ENCODE measurements at regions not wholly inside any gene's neighbourhood (a gene's known extent, or its start where the extent isn't known, plus 50 kb on each side); places are given as distances from the start of the nearest gene placed in this dataset.

GRCh38 chr6:165817148-165817547 lies 154.1 kb upstream of the PDE10A start (continued):
- TF ChIP-seq ZBTB10 (tag by site-specific recombination; IDR thresholded peaks at IDR 0.05) (no peak), ZFP37 (tag by site-specific recombination; IDR thresholded peaks at IDR 0.05) (no peak)

- no peaks in the 10 kb centered on the region for H3K4me1 ChIP-seq (ENCODE audit: control insufficient read depth, insufficient read depth, low read length)
- TF ChIP-seq PRDM6 (tag by site-specific recombination; IDR thresholded peaks at IDR 0.05), result no peak
- no peak for TF ChIP-seq ZNF362 (tag by site-specific recombination; IDR thresholded peaks at IDR 0.05)
- no peak for TF ChIP-seq ZNF529 (tag by site-specific recombination; IDR thresholded peaks at IDR 0.05; ENCODE audit: insufficient replicate concordance)
- no peak for TF ChIP-seq OVOL3 (tag by site-specific recombination; IDR thresholded peaks at IDR 0.05)
- no peak for TF ChIP-seq ZSCAN23 (tag by site-specific recombination; IDR thresholded peaks at IDR 0.05)
- TF ChIP-seq ZNF292 (tag by site-specific recombination; IDR thresholded peaks at IDR 0.05; ENCODE audit: borderline replicate concordance, low read depth), result no peak
- TF ChIP-seq ZNF776 (tag by site-specific recombination; IDR thresholded peaks at IDR 0.05; ENCODE audit: borderline replicate concordance), result no peak
- TF ChIP-seq BCL11A (tag by site-specific recombination; IDR thresholded peaks at IDR 0.05; ENCODE audit: low read depth), result no peak
- TF ChIP-seq ZNF175 (tag by site-specific recombination; IDR thresholded peaks at IDR 0.05), result no peak
- no peak for TF ChIP-seq ZNF16 (tag by site-specific recombination; IDR thresholded peaks at IDR 0.05; ENCODE audit: low read depth)
- no peak for TF ChIP-seq ZBTB6 (tag by site-specific recombination; IDR thresholded peaks at IDR 0.05)
- no peak for TF ChIP-seq ZNF221 (tag by site-specific recombination; IDR thresholded peaks at IDR 0.05; ENCODE audit: borderline replicate concordance)
- CTCF ChIA-PET, result interaction anchor here (0.6 kb wide), 1 partner anchor 24 kb away, joined by 4 read pairs; no protein-coding TSS in a partner anchor
- H3K9me3 ChIP-seq (ENCODE audit: control insufficient read depth, insufficient read depth, low read depth, low read length), result no peaks in the 10 kb centered on the region
- H3K27ac ChIP-seq (ENCODE audit: extremely low read depth, low read depth, low read length), result no peak overlapping the region
- no peaks in the 10 kb centered on the region for H3K36me3 ChIP-seq (ENCODE audit: control insufficient read depth in 2 of 2, insufficient read depth in 1 of 2, low read length in 2 of 2)
- POLR2A ChIA-PET, result no interaction called here
- H3K4me3 ChIP-seq (ENCODE audit: low read depth, low read length), result no peak overlapping the region
These were observed 151.6 kb upstream of the PDE10A start for GRCh38 chr6:165814679-165815078.

- POLR2A ChIA-PET, result no interaction called here
- CTCF ChIA-PET, result no interaction called here
These were observed 148.5 kb upstream of the PDE10A start for GRCh38 chr6:165811512-165811911.

More at GRCh38 chr6:165811512-165811911, 148.5 kb upstream of the PDE10A start:
- no peak overlapping the region for H3K27ac ChIP-seq (ENCODE audit: extremely low read depth, low read depth, low read length)
- TF ChIP-seq ZNF18 (tag by site-specific recombination; IDR thresholded peaks at IDR 0.05) (no peak), ZNF843 (tag by site-specific recombination; IDR thresholded peaks at IDR 0.05) (no peak), SCRT1 (tag by site-specific recombination; IDR thresholded peaks at IDR 0.05; ENCODE audit: borderline replicate concordance) (no peak), ZFP3 (tag by site-specific recombination; IDR thresholded peaks at IDR 0.05; ENCODE audit: low read depth) (no peak), ZNF394 (tag by site-specific recombination; IDR thresholded peaks at IDR 0.05; ENCODE audit: borderline replicate concordance) (no peak), ZNF548 (tag by site-specific recombination; IDR thresholded peaks at IDR 0.05) (no peak), ZNF704 (tag by site-specific recombination; IDR thresholded peaks at IDR 0.05) (no peak), AEBP2 (tag by site-specific recombination; IDR thresholded peaks at IDR 0.05; ENCODE audit: borderline replicate concordance) (no peak), TRIM28 (IDR thresholded peaks at IDR 0.05; ENCODE audit: borderline replicate concordance, low read length) (no peak)
- no peaks in the 10 kb centered on the region for H3K4me1 ChIP-seq (ENCODE audit: control insufficient read depth, insufficient read depth, low read length)
- H3K36me3 ChIP-seq (ENCODE audit: control insufficient read depth in 2 of 2, insufficient read depth in 1 of 2, low read length in 2 of 2), result no peaks in the 10 kb centered on the region
- no peak overlapping the region for H3K4me3 ChIP-seq (ENCODE audit: low read depth, low read length)
- no peaks in the 10 kb centered on the region for H3K9me3 ChIP-seq (ENCODE audit: control insufficient read depth, insufficient read depth, low read depth, low read length)

Data from HEK293 (cell line).